T-helper 17 cell (primary cell): ENCODE measurements at regions not wholly inside any gene's neighbourhood (a gene's known extent, or its start where the extent isn't known, plus 50 kb on each side); places are given as distances from the start of the nearest gene placed in this dataset.
"Not testable (repeated sequence)": the region's sequence is repeated elsewhere in the genome, so short reads cannot be mapped to it uniquely, and the experiment has no call there.

Experiments
- ATAC-seq: fragments of 150-1000 bp; cut with Tn5 transposase; 2 replicates; pipeline ENCODE4 v1.10.0; 2021; ENCODE audit warnings: mild to moderate bottlenecking, moderate library complexity
- DNase-seq, 3 donors: peaks; one replicate each; pipeline versions ENCODE4 v3.0.0 to v3.0.0-alpha.2; 2020 to 2021
- H3K9me3 ChIP-seq: one replicate; pipeline ENCODE4 v1.7.0; 2013; ENCODE audit warnings: low read length, mild to moderate bottlenecking; ENCODE audit not compliant: control insufficient read depth, poor library complexity, severe bottlenecking
- H3K27ac Mint-ChIP-seq: one replicate; pipeline ENCODE4 v1.8.0; 2022; ENCODE audit warnings: mild to moderate bottlenecking, moderate library complexity, mixed read lengths
- H3K27me3 Mint-ChIP-seq: one replicate; pipeline ENCODE4 v1.8.0; 2022; ENCODE audit warnings: mixed read lengths
- H3K36me3 Mint-ChIP-seq: one replicate; pipeline ENCODE4 v1.8.0; 2022; ENCODE audit warnings: low read depth, mixed read lengths
- H3K4me1 Mint-ChIP-seq: one replicate; pipeline ENCODE4 v1.8.0; 2022; ENCODE audit warnings: mild to moderate bottlenecking, mixed read lengths
- H3K4me3 Mint-ChIP-seq: one replicate; pipeline ENCODE4 v1.8.0; 2022; ENCODE audit warnings: mild to moderate bottlenecking, moderate library complexity, mixed read lengths

GRCh38 chr14:52202151-52202550, 65.3 kb upstream of the PTGDR start:
- ATAC-seq (no peak), DNase-seq (no peak)
- Mint-ChIP-seq H3K36me3 (peaks cover 3% of the 10 kb centered on the region), H3K27ac (no peak overlapping the region), H3K4me3 (no peak overlapping the region), H3K4me1 (peaks cover 3% of the 10 kb centered on the region), H3K27me3 (no peaks in the 10 kb centered on the region)
- H3K9me3 ChIP-seq = no peaks in the 10 kb centered on the region

DNA sequence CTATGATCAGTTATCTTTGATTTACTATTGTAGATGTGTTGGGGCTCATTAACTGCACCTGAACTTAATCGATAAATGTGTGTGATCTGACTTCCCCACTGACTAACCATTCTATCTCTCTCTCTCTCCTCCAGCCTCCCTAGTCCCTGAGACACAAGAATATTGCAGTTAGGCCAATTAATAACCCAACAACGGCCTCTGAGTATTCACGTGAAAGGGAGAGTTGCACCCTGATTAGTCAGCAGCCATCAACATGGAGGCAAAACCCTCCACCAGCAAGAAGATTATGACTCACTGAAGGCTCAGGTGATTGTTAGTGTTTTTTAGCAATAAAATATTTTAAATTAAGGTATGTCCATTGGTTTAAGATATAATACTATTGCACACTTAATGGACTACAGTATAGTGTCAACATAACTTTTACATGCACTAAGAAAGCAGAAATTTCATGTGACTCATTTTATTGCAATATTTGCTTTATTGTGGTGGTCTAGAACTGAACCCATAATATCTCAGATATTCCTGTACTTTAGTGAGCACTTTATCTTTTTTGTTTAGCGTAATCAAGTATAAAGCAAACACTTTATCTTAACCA, 77.1 kb upstream of the PTGDR start:
- Mint-ChIP-seq H3K27ac (no peak overlapping the region), H3K36me3 (peaks cover 2% of the 10 kb centered on the region)

GRCh38 chr14:52189325-52189724, 78.2 kb upstream of the PTGDR start:
- peaks cover 2% of the 10 kb centered on the region for H3K36me3 Mint-ChIP-seq
- DNase-seq (no peak), ATAC-seq (no peak)
- H3K4me3 Mint-ChIP-seq = no peak overlapping the region
- peaks cover 3% of the 10 kb centered on the region for H3K4me1 Mint-ChIP-seq
- no peak overlapping the region for H3K27ac Mint-ChIP-seq
- H3K27me3 Mint-ChIP-seq = peaks cover 4% of the 10 kb centered on the region
- H3K9me3 ChIP-seq = no peaks in the 10 kb centered on the region

More for the DNA sequence above, 77.1 kb upstream of the PTGDR start:
- Mint-ChIP-seq H3K4me3 (no peak overlapping the region), H3K4me1 (peaks cover 3% of the 10 kb centered on the region), H3K27me3 (peaks cover 4% of the 10 kb centered on the region)
- H3K9me3 ChIP-seq = peaks cover 2% of the 10 kb centered on the region
- no peak for DNase-seq
- ATAC-seq = no peak

DNA sequence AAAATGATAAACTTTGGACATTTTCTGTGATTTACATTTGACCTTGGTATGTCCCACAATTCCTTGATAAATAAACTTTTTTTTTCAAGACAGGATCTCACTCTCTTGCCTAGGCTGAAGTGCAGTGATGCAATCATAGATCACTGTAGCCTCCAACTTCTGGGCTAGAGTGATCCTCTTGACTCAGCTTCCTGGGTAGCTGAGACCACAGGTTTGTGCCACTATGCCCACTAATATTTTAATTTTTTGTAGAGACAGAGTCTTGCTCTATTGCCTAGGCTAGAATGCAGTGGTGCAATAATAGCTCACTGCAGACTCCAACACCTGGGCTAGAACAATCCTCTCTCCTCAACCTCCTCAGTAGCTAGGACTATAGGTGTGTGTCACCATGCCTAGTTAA, 79.1 kb upstream of the PTGDR start:
- ATAC-seq (no peak), DNase-seq (no peak)
- Mint-ChIP-seq H3K4me3 (no peak overlapping the region), H3K27ac (no peak overlapping the region), H3K27me3 (peaks cover 4% of the 10 kb centered on the region), H3K4me1 (peaks cover 3% of the 10 kb centered on the region), H3K36me3 (peaks cover 2% of the 10 kb centered on the region)
- H3K9me3 ChIP-seq = no peaks in the 10 kb centered on the region

- Mint-ChIP-seq H3K4me1 (peaks cover 3% of the 10 kb centered on the region), H3K4me3 (no peak overlapping the region), H3K27ac (no peak overlapping the region), H3K27me3 (peaks cover 4% of the 10 kb centered on the region), H3K36me3 (peaks cover 2% of the 10 kb centered on the region)
- ATAC-seq (no peak), DNase-seq (no peak)
- peaks cover 3% of the 10 kb centered on the region for H3K9me3 ChIP-seq
These were observed 82.3 kb upstream of the PTGDR start for GRCh38 chr14:52185178-52185577.

DNA sequence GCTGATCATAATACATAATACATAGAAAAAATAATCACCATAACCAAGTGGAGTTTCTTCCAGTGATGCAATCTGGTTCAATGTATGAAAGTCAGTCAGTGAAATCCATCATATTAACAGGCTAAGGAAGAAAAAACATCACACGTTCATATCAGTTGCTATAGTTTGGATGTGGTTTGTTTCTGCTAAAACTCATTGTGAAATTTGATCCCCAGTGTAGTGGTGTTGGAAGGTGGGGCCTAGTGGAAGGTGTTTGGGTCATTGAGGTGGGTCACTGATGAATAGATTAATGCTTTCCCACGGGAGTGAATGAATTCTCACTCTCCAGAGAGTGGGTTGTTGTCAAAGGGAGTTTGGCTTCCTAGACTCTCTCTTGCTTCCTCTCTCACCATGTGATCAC, 84.6 kb upstream of the PTGDR start:
- Mint-ChIP-seq H3K27me3 (peaks cover 4% of the 10 kb centered on the region), H3K4me1 (peaks cover 3% of the 10 kb centered on the region), H3K36me3 (peaks cover 2% of the 10 kb centered on the region), H3K27ac (no peak overlapping the region), H3K4me3 (no peak overlapping the region)
- peaks cover 3% of the 10 kb centered on the region for H3K9me3 ChIP-seq
- no peak for ATAC-seq
- no peak for DNase-seq

DNA sequence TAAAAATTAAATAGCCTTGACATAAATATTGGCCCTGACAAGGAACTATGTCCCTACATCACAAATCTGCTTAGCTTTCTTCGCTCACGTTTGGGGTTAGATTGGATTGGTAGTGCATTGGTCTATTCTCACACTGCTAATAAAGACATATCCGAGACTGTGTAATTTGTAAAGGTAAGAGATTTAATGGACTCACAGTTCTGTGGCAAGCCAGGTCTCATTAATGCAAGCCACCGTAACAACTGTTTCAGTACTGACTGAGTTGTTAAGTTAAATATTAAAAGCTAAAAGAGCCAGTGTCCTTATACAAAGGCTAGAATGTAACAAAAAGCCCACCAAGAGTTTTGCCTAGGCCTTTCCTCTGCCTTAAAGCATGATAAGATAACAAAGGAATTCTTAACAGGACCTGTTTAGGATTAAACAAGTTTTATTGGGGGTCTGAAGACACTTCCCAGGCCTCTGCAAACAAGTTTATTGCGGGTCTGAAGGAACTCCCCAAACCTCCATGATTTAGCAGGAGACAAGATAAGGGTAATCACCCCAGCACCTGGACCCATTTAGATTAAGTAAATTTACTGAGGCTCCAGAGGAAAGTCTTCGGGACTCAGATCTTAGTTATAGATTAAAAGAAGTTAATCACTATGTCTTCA, 88.2 kb upstream of the PTGDR start:
- Mint-ChIP-seq H3K4me3 (no peak overlapping the region), H3K4me1 (peaks cover 26% of the 10 kb centered on the region), H3K27ac (no peak overlapping the region), H3K36me3 (peaks cover 2% of the 10 kb centered on the region), H3K27me3 (no peaks in the 10 kb centered on the region)
- ATAC-seq (no peak), DNase-seq (no peak)
- H3K9me3 ChIP-seq = peaks cover 3% of the 10 kb centered on the region

DNA sequence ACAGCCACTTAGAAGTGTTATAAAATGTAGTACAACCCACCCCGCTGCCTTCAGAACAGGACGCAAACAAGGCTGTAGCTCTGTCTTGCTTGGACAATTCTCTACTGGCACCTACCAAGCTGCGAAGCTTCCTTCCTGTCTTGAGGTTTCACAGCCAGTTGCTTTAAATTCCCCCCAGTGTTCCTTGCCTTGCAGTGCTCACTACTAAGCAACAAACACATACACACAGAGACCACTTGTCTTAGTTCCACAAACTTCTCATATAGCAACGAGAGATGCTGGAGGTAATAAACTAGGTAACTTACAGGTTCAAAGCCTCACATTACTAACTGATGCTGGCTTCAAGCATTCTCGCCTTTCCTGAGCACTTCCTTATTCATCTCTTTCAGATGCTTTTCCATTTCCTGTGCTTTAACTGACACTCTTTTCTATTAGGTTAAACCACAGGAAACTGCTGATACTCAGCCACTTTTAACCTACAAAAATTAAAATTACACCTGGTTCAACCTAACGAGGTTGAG, 91.5 kb upstream of the PTGDR start:
- peak overlapping the region; percentile 63 for H3K4me3 Mint-ChIP-seq
- peak overlapping the region; percentile 87 for H3K27ac Mint-ChIP-seq
- H3K27me3 Mint-ChIP-seq = no peaks in the 10 kb centered on the region
- H3K9me3 ChIP-seq = no peaks in the 10 kb centered on the region
- peaks cover 2% of the 10 kb centered on the region for H3K36me3 Mint-ChIP-seq
- DNase-seq = no peak
- peaks cover 26% of the 10 kb centered on the region for H3K4me1 Mint-ChIP-seq
- peak; percentile 92 for ATAC-seq

- H3K27me3 Mint-ChIP-seq, H3K9me3 ChIP-seq, DNase-seq, H3K27ac Mint-ChIP-seq, H3K4me3 Mint-ChIP-seq, ATAC-seq, H3K36me3 Mint-ChIP-seq: not testable (repeated sequence)
- peaks cover 18% of the 10 kb centered on the region for H3K4me1 Mint-ChIP-seq
These were observed 95.6 kb upstream of the PTGDR start for GRCh38 chr14:52171932-52172331.

DNA sequence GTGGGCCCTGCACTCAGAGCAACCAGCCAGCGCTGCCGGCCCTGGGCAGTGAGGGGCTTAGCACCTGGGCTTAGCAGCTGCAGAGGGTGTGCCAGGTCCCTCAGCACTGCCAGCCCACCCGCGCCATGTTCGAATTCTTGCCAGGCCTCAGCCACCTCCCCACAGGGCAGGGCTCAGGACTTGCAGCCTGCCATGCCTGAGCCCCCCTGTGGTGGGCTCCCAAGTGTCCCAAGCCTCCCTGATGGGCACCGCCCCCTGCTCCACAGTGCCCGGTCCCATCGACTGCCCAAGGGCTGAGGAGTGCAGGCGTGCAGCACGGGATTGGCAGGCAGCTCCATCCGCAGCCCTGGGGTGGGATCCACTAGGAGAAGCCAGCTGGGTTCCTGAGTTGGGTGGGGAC, 98.0 kb upstream of the NID2 start:
- Mint-ChIP-seq H3K27ac (no peak overlapping the region), H3K4me3 (no peak overlapping the region), H3K4me1 (no peaks in the 10 kb centered on the region), H3K27me3 (no peaks in the 10 kb centered on the region), H3K36me3 (no peaks in the 10 kb centered on the region)
- H3K9me3 ChIP-seq = peaks cover 5% of the 10 kb centered on the region
- no peak for DNase-seq
- no peak for ATAC-seq

- DNase-seq = no peak
- Mint-ChIP-seq H3K27me3 (no peaks in the 10 kb centered on the region), H3K36me3 (peaks cover 4% of the 10 kb centered on the region), H3K4me1 (peaks cover 21% of the 10 kb centered on the region), H3K4me3 (no peak overlapping the region), H3K27ac (no peak overlapping the region)
- no peaks in the 10 kb centered on the region for H3K9me3 ChIP-seq
- ATAC-seq = no peak
These were observed 86.9 kb upstream of the NID2 start for GRCh38 chr14:52155651-52156213.

- peak overlapping the region; percentile 51 for H3K27ac Mint-ChIP-seq
- peaks cover 21% of the 10 kb centered on the region for H3K4me1 Mint-ChIP-seq
- H3K4me3 Mint-ChIP-seq = peak overlapping the region; percentile 47
- ATAC-seq (peak; percentile 36), DNase-seq (no peak)
- peaks cover 4% of the 10 kb centered on the region for H3K36me3 Mint-ChIP-seq
- no peaks in the 10 kb centered on the region for H3K9me3 ChIP-seq
- H3K27me3 Mint-ChIP-seq = no peaks in the 10 kb centered on the region
These were observed 86.3 kb upstream of the NID2 start for GRCh38 chr14:52154992-52155650.

DNA sequence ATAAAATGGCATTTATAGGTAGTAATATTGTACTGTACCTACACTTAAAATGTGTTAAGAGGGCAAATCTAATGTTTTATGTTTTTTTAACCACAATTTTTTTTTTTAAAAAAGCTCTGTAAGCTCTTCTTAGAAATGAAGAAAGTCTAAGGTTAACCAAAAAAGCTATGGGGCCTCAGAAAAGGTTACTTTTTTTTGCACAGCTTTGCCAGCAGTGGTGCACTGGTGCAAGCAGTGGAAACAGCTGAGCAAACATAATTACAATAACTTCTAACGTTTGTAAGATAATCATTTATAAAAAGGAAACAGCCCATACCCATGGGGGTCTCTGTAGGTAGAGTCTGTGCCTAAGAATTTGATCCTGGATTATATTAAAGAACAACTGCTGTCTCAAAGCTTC, 85.1 kb upstream of the NID2 start:
- H3K27ac Mint-ChIP-seq = peak overlapping the region; percentile 51

More for the DNA sequence above, 85.1 kb upstream of the NID2 start:
- ATAC-seq = no peak
- no peaks in the 10 kb centered on the region for H3K9me3 ChIP-seq
- peaks cover 4% of the 10 kb centered on the region for H3K36me3 Mint-ChIP-seq
- no peak overlapping the region for H3K4me3 Mint-ChIP-seq
- no peaks in the 10 kb centered on the region for H3K27me3 Mint-ChIP-seq
- H3K4me1 Mint-ChIP-seq = peaks cover 21% of the 10 kb centered on the region
- DNase-seq = no peak
